GM21619 (cell line): ENCODE measurements at regions not wholly inside any gene's neighbourhood (a gene's known extent, or its start where the extent isn't known, plus 50 kb on each side); places are given as distances from the start of the nearest gene placed in this dataset.
A peak's percentile ranks its signal among the peaks of the same experiment; 100 is the strongest.

Experiments
- ATAC-seq: cut with Tn5 transposase; IDR thresholded peaks from one replicate; pipeline ENCODE4 v1.9.1; 2021; ENCODE audit not compliant: unreplicated experiment

DNA sequence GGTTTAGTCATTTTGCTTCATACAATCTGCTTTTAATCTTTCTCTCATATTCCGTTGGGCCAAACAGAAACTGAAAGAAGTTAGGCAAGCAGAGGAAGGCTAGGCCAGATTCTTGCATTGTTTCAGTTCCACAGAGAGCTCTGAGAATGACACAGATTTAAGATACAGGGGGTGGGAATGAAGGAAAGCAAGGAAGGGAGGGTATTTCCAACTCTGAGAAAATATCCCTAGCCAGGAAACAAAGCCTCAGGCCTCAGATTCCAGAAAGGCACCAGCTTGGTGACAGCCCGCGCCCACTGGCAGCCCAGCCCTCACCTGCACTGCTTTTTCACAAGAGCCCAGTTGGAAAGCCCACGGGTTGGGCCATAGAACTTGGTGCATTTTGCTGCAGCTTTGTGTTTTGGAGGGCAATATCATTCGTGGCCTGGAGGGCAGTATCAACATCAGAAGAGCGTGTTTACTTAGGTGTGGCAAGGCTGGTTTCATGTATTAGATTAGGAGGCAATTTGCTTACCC is 63.5 kb downstream of the ENC1 start:
- peak; percentile 69 for ATAC-seq

GRCh38 chr5:74575741-74576538 is 64.6 kb downstream of the ENC1 start:
- no peak for ATAC-seq

GRCh38 chr5:74570250-74570649 is 70.3 kb downstream of the ENC1 start:
- ATAC-seq = no peak

DNA sequence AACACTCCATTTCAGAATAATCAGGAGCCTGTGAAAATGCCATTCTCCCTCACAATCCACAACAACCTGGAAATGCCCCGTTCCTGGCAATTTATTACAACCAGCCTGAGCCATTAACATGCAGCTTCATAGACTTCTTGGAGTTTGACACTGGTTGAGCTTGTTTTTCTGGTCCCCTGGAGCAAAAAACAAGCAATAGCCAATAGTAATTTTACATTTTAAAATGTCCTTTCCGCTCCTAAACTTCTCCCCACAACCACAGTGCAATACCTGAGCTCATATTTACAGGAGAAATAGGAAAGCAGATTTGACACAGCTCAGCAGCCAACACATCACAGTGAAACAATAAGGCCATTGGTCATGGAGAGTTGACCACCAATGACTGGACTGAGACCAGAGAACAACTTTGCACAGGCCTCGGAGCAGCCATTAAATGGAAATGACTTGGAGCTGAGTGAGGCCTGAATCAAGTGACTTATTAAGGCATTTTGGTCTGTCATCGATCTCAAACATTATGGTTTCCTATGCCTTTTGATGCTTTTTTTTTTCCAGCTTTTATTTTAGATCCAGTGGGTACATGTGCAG is 73.0 kb downstream of the ENC1 start:
- ATAC-seq = no peak

GRCh38 chr5:74562122-74562521 is 78.4 kb downstream of the ENC1 start:
- ATAC-seq = no peak

- no peak for ATAC-seq
Observed at GRCh38 chr5:74560245-74560644, 80.3 kb downstream of the ENC1 start.

GRCh38 chr5:74556631-74557595 is 83.6 kb downstream of the ENC1 start:
- ATAC-seq = no peak

DNA sequence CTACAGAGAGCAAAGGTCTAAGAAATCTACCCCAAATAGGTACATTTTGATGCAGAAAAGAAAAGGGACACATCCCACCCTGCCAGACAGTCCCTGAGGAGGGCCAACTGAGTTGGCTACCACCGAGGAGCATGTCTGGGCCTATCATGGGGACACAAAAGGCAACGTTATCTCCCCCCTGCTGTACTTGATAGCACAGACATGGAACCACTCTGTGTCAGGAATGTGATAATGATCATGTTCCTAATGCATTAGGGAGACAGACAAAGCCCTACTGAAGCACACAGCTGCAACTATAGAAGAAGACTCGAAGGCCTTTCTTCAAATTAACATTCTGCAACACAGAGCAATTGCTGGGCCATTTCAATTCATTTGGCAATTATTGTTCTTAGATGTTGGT is 84.5 kb downstream of the ENC1 start:
- no peak for ATAC-seq

- ATAC-seq = no peak
Observed at GRCh38 chr5:74552101-74552500, 88.4 kb downstream of the ENC1 start.

- ATAC-seq = no peak
Observed at GRCh38 chr5:74550927-74551326, 89.6 kb downstream of the ENC1 start.

DNA sequence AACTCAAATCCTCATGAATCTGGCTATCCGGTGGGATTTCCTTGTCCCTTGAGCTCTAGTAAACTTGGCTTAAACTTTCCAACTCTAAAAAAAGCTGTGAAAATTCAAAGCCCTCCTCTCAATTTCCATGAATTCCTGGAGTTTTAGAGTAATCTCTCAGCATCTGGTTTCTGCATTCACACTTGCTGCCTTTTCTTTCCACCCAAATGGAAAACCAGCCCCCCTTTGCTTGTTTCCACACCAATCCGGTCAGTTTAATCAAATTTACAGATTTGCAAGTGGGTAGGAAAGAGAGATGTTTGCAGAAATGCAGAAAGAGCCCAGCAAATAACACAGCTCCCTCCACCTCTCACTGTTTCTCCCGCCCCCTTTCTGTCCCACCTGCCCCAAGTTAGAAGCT is 91.1 kb downstream of the ENC1 start:
- no peak for ATAC-seq

DNA sequence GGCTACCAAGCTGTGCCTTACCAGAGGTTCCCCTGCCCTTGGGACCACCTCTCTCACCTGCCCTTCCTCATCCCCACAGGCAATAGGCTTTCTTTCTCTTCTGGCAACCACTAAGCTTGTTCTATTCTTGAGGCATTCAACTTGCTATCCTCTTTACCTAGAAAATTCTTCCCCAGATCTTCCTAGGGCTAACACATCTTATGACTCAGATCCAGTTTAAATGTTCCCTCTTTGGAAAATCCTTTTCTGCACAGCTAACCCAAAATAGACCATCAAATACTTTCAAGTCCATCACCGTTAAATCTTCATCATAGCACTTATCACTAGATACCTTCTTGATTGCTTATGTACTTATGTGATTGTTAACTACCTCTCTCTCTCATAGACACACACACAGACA is 93.7 kb downstream of the ENC1 start:
- ATAC-seq = no peak

GRCh38 chr5:74544811-74545210 is 95.7 kb downstream of the ENC1 start:
- no peak for ATAC-seq

DNA sequence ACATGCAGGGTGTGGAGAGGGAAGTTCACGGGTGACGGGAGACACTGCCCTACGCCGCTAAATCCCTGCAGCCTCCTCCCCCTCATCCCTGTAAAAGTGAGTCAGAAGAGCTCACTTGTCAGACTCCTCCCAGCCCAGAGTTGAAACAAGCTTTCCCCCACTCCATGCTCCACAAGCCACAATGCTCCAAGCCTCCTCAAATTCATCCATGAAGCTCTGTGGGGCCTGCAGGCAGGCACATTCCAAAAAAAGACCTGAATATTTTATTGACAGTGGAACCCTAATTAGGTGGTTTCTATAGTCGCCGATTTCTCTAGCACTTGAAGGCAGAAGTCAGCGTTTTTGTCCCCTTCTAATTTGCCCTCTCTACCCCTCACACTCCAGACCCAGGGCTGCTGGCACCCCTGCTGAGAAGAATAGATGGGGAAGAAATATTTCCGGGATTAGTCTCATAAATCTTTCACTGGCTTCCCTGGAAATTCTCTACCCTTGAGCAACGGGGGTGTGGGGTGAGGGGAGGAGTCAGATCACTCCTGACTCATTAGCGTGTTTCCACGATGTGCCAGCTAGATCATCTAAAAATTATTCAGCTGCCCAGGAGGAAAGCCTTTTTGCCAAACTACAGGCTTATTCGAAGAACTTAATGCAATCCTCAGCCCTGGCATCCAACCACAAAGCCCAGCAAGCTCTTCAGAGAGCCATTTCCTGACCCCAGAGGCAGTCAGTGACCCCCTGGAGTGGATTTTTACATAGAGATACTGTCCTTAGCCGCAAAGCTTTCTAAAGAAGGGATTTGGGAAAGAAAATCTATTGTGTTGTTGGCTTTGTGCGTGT is 97.1 kb downstream of the ENC1 start:
- ATAC-seq = no peak

GRCh38 chr5:74542482-74542881 is 98.0 kb downstream of the ENC1 start:
- ATAC-seq = no peak

GRCh38 chr5:74541381-74541781 is 99.1 kb downstream of the ENC1 start:
- no peak for ATAC-seq

GRCh38 chr5:74540622-74541021 is 99.9 kb downstream of the ENC1 start:
- ATAC-seq = no peak

- ATAC-seq = no peak
Observed at GRCh38 chr5:74539986-74540385, 100.5 kb downstream of the ENC1 start.

DNA sequence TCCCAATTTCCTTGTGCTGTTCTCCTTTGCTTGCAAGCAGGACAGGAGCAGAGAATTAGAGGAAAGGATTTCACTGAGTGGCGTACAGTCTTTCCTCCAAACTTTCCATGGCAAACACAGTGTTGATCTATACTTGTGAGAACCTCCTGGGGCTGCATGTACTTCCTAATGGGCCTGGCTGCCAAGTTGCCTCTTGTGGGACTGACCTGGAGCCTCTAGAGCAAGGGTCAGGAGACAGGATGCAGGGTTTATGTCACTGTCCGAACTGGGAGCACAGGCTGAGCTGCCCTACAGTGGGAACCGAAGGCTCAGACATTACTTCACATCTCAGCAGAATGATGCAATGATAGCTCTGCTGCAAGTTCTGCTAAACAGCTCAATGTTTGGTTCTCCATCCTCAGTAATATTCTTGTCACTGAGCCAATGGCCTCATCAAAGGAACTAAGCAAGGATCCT is 102.3 kb downstream of the ENC1 start:
- no peak for ATAC-seq

GRCh38 chr5:74536658-74537057 is 103.9 kb downstream of the ENC1 start:
- no peak for ATAC-seq
